A549 (cell line): ENCODE measurements at regions not wholly inside any gene's neighbourhood (a gene's known extent, or its start where the extent isn't known, plus 50 kb on each side); places are given as distances from the start of the nearest gene placed in this dataset.

Experiments
- ATAC-seq, 2 experiments: fragments of 200-7000 bp in 1 of 2; fragments of >200 bp in 1 of 2; cut with Nextera tagmentation in 1 of 2; cut with Tn5 transposase in 1 of 2; 3 replicates each; pipeline versions ENCODE4 v1.8.0 to v1.9.1; 2018 to 2020; ENCODE audit warnings: mild to moderate bottlenecking in 1 of 2, moderate library complexity in 1 of 2
- CTCF ChIA-PET: fragments of 300-600 bp; sonication (Branson Sonifier 250); formaldehyde crosslinking; extraction: SDS; loops from one replicate; lab custom pipeline; 2021; ENCODE audit warnings: antibody characterized with exemption, inconsistent platforms; lab: Yijun Ruan, JAX
- POLR2A ChIA-PET: fragments of 350-600 bp; formaldehyde crosslinking; extraction: SDS; loops from one replicate; lab custom pipeline; 2021; ENCODE audit warnings: antibody characterized with exemption, inconsistent platforms; lab: Yijun Ruan, JAX
- DNase-seq, 2 experiments: peaks; one replicate each; pipeline versions ENCODE4 v3.0.0 to v3.0.0-alpha.2; 2011 to 2016; ENCODE audit warnings: low read depth in 1 of 2, low spot score in 1 of 2
- FAIRE-seq: peaks from 2 replicates; lab custom pipeline; 2011; peaks lifted over from hg19 to GRCh38; lab: Jason Lieb, UNC
- H3K27ac ChIP-seq, 2 experiments: fragments of >200 bp; sonication (Bioruptor Twin); formaldehyde crosslinking; 3 replicates each; pipeline ENCODE4 v1.5.1; 2016 to 2017
- H3K4me1 ChIP-seq: fragments of >200 bp; sonication (Bioruptor Twin); formaldehyde crosslinking; 3 replicates; pipeline ENCODE4 v1.6.1; 2016
- H3K4me2 ChIP-seq: fragments of >200 bp; sonication (Bioruptor Twin); formaldehyde crosslinking; 3 replicates; pipeline ENCODE4 v1.6.1; 2016
- H3K4me3 ChIP-seq: fragments of >200 bp; sonication (Bioruptor Twin); formaldehyde crosslinking; 3 replicates; pipeline ENCODE4 v1.5.1; 2016
- H3K9me3 ChIP-seq: fragments of >200 bp; sonication (Bioruptor Twin); formaldehyde crosslinking; 3 replicates; pipeline ENCODE4 v1.6.1; 2016
- BHLHE40 ChIP-seq: IDR thresholded peaks from 2 replicates; pipeline ENCODE4 v1.6.1; 2012; ENCODE audit warnings: low read depth, low read length, inconsistent platforms
- CBX2 ChIP-seq: fragments of 200-600 bp; sonication (generic); IDR thresholded peaks from 2 replicates; pipeline ENCODE4 v1.6.1; 2016; ENCODE audit warnings: low read depth, mild to moderate bottlenecking, borderline replicate concordance
- FOSB ChIP-seq: fragments of 250-450 bp; sonication (Bioruptor Pico); IDR thresholded peaks from 2 replicates; pipeline ENCODE4 v1.5.0; 2020; ENCODE audit warnings: mild to moderate bottlenecking, moderate library complexity
- JUN ChIP-seq, 2 experiments: fragments of >200 bp; sonication (Bioruptor Twin); formaldehyde crosslinking; IDR thresholded peaks; 2 replicates in 1 of 2; 3 replicates in 1 of 2; pipeline ENCODE4 v1.6.1; 2016 to 2017
- RFX5 ChIP-seq: fragments of 450-650 bp; IDR thresholded peaks from 2 replicates; pipeline ENCODE4 v1.7.1; 2014; ENCODE audit warnings: antibody characterized with exemption, mild to moderate bottlenecking, moderate library complexity
- ZSCAN20 ChIP-seq: fragments of 250-450 bp; sonication (Bioruptor Pico); IDR thresholded peaks from 2 replicates; pipeline ENCODE4 v1.8.0; 2022; ENCODE audit warnings: mild to moderate bottlenecking, moderate library complexity
- WGBS: methylation state at CpG from one replicate; pipeline ENCODE4 v1.1.6; 2017; ENCODE audit errors: missing lambda C conversion rate; 5-methylcytosine and 5-hydroxymethylcytosine counted together
- TF ChIP-seq, protein P1 (sequence below): IDR thresholded peaks from 2 replicates; pipeline ENCODE4 v1.6.1; 2012
- TF ChIP-seq, protein P2 (sequence below): IDR thresholded peaks from 2 replicates; pipeline ENCODE4 v1.6.1; 2012
- TF ChIP-seq, protein P3 (sequence below): fragments of >200 bp; sonication (Bioruptor Twin); formaldehyde crosslinking; IDR thresholded peaks from 3 replicates; pipeline ENCODE4 v1.5.1; 2016

DNA sequence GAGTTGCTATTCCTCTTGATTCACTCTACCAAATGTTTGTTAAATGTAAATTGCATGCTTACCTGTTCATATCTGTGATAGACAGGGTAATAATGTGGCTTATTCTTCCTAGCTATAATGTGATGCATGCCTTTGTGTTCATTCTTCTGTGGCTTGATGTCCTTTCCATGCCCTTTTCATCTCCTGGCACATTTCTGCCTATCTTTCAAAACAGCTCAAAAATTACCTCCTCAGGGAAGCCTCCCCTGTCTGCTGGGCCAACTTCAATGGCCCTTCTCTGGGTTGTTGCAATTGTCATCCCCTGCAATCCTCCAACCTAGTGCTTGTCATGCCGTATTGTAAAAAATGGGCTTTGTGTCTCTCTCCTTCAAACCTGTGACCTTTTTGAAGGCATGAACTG, 52.8 kb upstream of the LHCGR start:
- no peak for FAIRE-seq
- CTCF ChIA-PET = no interaction called here
- Histone ChIP-seq H3K4me2 (no peak overlapping the region), H3K9me3 (no peaks in the 10 kb centered on the region)
- TF ChIP-seq BHLHE40 (no peak), CBX2 (no peak), RFX5 (no peak), JUN (IDR thresholded peaks at IDR 0.05) (no peak), FOSB (no peak), ZSCAN20 (no peak)
- TF ChIP-seq, protein P1, sequence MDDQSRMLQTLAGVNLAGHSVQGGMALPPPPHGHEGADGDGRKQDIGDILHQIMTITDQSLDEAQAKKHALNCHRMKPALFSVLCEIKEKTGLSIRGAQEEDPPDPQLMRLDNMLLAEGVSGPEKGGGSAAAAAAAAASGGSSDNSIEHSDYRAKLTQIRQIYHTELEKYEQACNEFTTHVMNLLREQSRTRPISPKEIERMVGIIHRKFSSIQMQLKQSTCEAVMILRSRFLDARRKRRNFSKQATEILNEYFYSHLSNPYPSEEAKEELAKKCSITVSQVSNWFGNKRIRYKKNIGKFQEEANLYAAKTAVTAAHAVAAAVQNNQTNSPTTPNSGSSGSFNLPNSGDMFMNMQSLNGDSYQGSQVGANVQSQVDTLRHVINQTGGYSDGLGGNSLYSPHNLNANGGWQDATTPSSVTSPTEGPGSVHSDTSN = no peak
- TF ChIP-seq, protein P2, sequence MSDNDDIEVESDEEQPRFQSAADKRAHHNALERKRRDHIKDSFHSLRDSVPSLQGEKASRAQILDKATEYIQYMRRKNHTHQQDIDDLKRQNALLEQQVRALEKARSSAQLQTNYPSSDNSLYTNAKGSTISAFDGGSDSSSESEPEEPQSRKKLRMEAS = no peak
- TF ChIP-seq, protein P3, sequence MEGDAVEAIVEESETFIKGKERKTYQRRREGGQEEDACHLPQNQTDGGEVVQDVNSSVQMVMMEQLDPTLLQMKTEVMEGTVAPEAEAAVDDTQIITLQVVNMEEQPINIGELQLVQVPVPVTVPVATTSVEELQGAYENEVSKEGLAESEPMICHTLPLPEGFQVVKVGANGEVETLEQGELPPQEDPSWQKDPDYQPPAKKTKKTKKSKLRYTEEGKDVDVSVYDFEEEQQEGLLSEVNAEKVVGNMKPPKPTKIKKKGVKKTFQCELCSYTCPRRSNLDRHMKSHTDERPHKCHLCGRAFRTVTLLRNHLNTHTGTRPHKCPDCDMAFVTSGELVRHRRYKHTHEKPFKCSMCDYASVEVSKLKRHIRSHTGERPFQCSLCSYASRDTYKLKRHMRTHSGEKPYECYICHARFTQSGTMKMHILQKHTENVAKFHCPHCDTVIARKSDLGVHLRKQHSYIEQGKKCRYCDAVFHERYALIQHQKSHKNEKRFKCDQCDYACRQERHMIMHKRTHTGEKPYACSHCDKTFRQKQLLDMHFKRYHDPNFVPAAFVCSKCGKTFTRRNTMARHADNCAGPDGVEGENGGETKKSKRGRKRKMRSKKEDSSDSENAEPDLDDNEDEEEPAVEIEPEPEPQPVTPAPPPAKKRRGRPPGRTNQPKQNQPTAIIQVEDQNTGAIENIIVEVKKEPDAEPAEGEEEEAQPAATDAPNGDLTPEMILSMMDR = no peak
- TF ChIP-seq, all 56 proteins: peak for 0
- POLR2A ChIA-PET = no interaction called here
- H3K27ac ChIP-seq = no peak overlapping the region
- no peaks in the 10 kb centered on the region for H3K4me1 ChIP-seq
- no peak for ATAC-seq
- WGBS = 84% methylated on average over 1 of the region's 1 CpG
- DNase-seq = no peak
- H3K4me3 ChIP-seq = no peak overlapping the region
